Endothelial cell of umbilical vein (primary cell): ENCODE measurements at regions not wholly inside any gene's neighbourhood (a gene's known extent, or its start where the extent isn't known, plus 50 kb on each side); places are given as distances from the start of the nearest gene placed in this dataset.

ENCODE experiments used
- BruUV-seq: library from RNA; stranded (reverse); fragments of 400-500 nt; replicated peaks from 2 replicates; lab custom pipeline; 2021; lab: Mats Ljungman, UMichigan
- CTCF ChIA-PET: fragments of 300-600, 350-600 bp; sonication (Branson Sonifier 250); formaldehyde crosslinking; loops from one replicate; lab custom pipeline; 2021; ENCODE audit warnings: antibody characterized with exemption, inconsistent platforms; lab: Charles Lee
- POLR2A ChIA-PET: fragments of 300-600, 350-600 bp; sonication (Branson Sonifier 250); formaldehyde crosslinking; loops from one replicate; lab custom pipeline; 2021; ENCODE audit warnings: antibody characterized with exemption, inconsistent platforms; lab: Charles Lee
- DNase-seq: peaks from one replicate; pipeline ENCODE4 v3.0.0-alpha.2; 2011; ENCODE audit warnings: low read depth, low spot score
- FAIRE-seq: peaks from 2 replicates; lab custom pipeline; 2011; peaks lifted over from hg19 to GRCh38; lab: Jason Lieb, UNC
- H2AFZ ChIP-seq: 2 replicates; pipeline ENCODE4 v1.6.0; 2012; ENCODE audit warnings: low read depth, low read length, control low read depth, inconsistent platforms
- H3K27ac ChIP-seq: 2 replicates; pipeline ENCODE4 v1.5.1; 2011; ENCODE audit warnings: low read depth, mild to moderate bottlenecking, control low read depth, low read length, moderate library complexity; ENCODE audit not compliant: insufficient read depth
- H3K27me3 ChIP-seq, 2 experiments: 2 replicates each; pipeline versions ENCODE4 v1.6.0 to v1.6.1; 2011; ENCODE audit warnings: low read length in 2 of 2, mixed read lengths in 1 of 2; ENCODE audit not compliant: control insufficient read depth in 2 of 2, insufficient read depth in 2 of 2
- H3K36me3 ChIP-seq, 2 experiments: 2 replicates in 1 of 2; 3 replicates in 1 of 2; pipeline ENCODE4 v1.5.1; 2011; ENCODE audit warnings: low read length in 2 of 2, mild to moderate bottlenecking in 1 of 2, moderate library complexity in 1 of 2; ENCODE audit not compliant: control insufficient read depth in 2 of 2, insufficient read depth in 2 of 2; ENCODE audit errors: extremely low read depth in 1 of 2
- H3K4me1 ChIP-seq: 3 replicates; pipeline ENCODE4 v1.5.1; 2011; ENCODE audit warnings: mild to moderate bottlenecking, low read length; ENCODE audit not compliant: control insufficient read depth, insufficient read depth; ENCODE audit errors: extremely low read depth
- H3K4me2 ChIP-seq: 2 replicates; pipeline ENCODE4 v1.6.1; 2011; ENCODE audit warnings: low read length, control low read depth, mixed read lengths; ENCODE audit not compliant: insufficient read depth
- H3K4me3 ChIP-seq, 3 experiments: fragments of 200-600 bp in 1 of 3; sonication (generic), shearing (Covaris generic) in 1 of 3; replicated peaks in 1 of 3; 2 replicates each; pipeline ENCODE4 v1.5.1; 2011 to 2016; ENCODE audit warnings: control low read depth in 3 of 3, low read length in 3 of 3, mild to moderate bottlenecking in 2 of 3, inconsistent platforms in 1 of 3, low read depth in 1 of 3, moderate library complexity in 1 of 3; ENCODE audit not compliant: insufficient read depth in 1 of 3
- H3K79me2 ChIP-seq: 2 replicates; pipeline ENCODE4 v1.6.0; 2012; ENCODE audit warnings: low read length, inconsistent platforms; ENCODE audit not compliant: control insufficient read depth, insufficient read depth
- H3K9ac ChIP-seq: replicated peaks from 2 replicates; pipeline ENCODE3; 2011; ENCODE audit warnings: low read length, control low read depth; ENCODE audit not compliant: insufficient read depth; ENCODE audit errors: extremely low read depth
- H3K9me1 ChIP-seq: replicated peaks from 3 replicates; pipeline ENCODE4 v1.6.0; 2011; ENCODE audit warnings: mild to moderate bottlenecking, low read length; ENCODE audit not compliant: control insufficient read depth, insufficient read depth; ENCODE audit errors: extremely low read depth
- H3K9me3 ChIP-seq: replicated peaks from 2 replicates; pipeline ENCODE4 v1.5.1; 2012; ENCODE audit warnings: low read length, inconsistent platforms; ENCODE audit not compliant: control insufficient read depth, insufficient read depth
- H4K20me1 ChIP-seq: replicated peaks from 2 replicates; pipeline ENCODE3; 2011; ENCODE audit warnings: mild to moderate bottlenecking, low read length; ENCODE audit not compliant: control insufficient read depth, insufficient read depth; ENCODE audit errors: extremely low read depth
- EZH2 ChIP-seq: IDR thresholded peaks from 2 replicates; pipeline ENCODE4 v1.6.1; 2012; ENCODE audit warnings: borderline replicate concordance, low read depth, mild to moderate bottlenecking, moderate library complexity, low read length, inconsistent platforms; ENCODE audit not compliant: severe bottlenecking
- FOS ChIP-seq: IDR thresholded peaks from 2 replicates; pipeline ENCODE4 v1.6.1; 2011; ENCODE audit warnings: mild to moderate bottlenecking, low read length, moderate library complexity, borderline replicate concordance; ENCODE audit not compliant: insufficient read depth
- GATA2 ChIP-seq: IDR thresholded peaks from 2 replicates; pipeline ENCODE4 v1.7.0; 2011; ENCODE audit warnings: low read depth, mild to moderate bottlenecking, moderate library complexity, mixed read lengths, low read length; ENCODE audit not compliant: insufficient read length, insufficient read depth
- MYC ChIP-seq: IDR thresholded peaks from one replicate; pipeline ENCODE4 v1.6.1; 2011; ENCODE audit warnings: mild to moderate bottlenecking, low read depth, low read length
- POLR2A ChIP-seq: IDR thresholded peaks from 2 replicates; pipeline ENCODE4 v1.6.1; 2012; ENCODE audit warnings: low read depth, mild to moderate bottlenecking, control low read depth, low read length
- POLR2AphosphoS5 ChIP-seq: IDR thresholded peaks from 2 replicates; pipeline ENCODE4 v1.6.1; 2012; ENCODE audit warnings: low read depth, mild to moderate bottlenecking, control low read depth, low read length, moderate library complexity; ENCODE audit not compliant: insufficient read depth
- dilution Hi-C: fragments of 300-500 bp; cut with MboI; formaldehyde crosslinking; loops from one replicate; pipeline ENCODE4 v1.15.0; 2019; ENCODE audit warnings: low sequenced_read_pairs; ENCODE audit not compliant: extremely low pct_ligation_motif_present
- intact Hi-C: fragments of 100-400 bp; cut with micrococcal nuclease; formaldehyde crosslinking; loops from one replicate; pipeline ENCODE4 v1.10.0; 2022
- TF ChIP-seq, protein P1 (sequence below), 2 donors: IDR thresholded peaks; 1 replicate in 1 of 2; 2 replicates in 1 of 2; pipeline ENCODE4 v1.5.1; 2011; ENCODE audit warnings: low read length in 2 of 2, mild to moderate bottlenecking in 2 of 2, moderate library complexity in 2 of 2, control low read depth in 1 of 2, inconsistent platforms in 1 of 2, low read depth in 1 of 2; ENCODE audit not compliant: insufficient read depth in 1 of 2; ENCODE audit errors: extremely low read depth in 1 of 2

DNA sequence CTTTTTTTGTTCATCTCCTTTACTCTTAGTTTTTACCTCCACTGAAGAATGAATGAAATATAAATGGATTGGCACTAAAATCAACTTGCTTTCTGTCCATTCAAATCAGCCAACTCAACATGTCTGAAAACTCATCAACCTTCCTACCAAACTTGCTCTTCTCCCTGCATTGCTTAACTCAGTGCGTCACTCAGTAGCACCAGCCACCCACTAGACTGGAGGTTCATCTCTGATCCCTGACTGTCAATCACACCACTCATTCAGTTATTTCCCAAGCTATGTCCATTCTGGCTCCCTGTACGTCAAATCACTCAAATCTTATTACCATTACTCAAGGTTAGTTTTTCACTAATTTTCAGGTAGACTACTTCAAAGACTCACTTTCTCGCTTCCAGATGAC, 75.2 kb upstream of the RBMS1 start:
- no peak overlapping the region for H3K4me2 ChIP-seq
- H4K20me1 ChIP-seq: no peaks in the 10 kb centered on the region
- H3K9me1 ChIP-seq: no peaks in the 10 kb centered on the region
- no peak overlapping the region for H3K9ac ChIP-seq
- no peak overlapping the region for H3K4me3 ChIP-seq
- H3K36me3 ChIP-seq: no peaks in the 10 kb centered on the region
- intact Hi-C loops (no loop called here), dilution Hi-C loops (no loop called here)
- H3K9me3 ChIP-seq: no peaks in the 10 kb centered on the region
- no peaks in the 10 kb centered on the region for H3K79me2 ChIP-seq
- CTCF ChIA-PET: no interaction called here
- H3K4me1 ChIP-seq: no peaks in the 10 kb centered on the region
- H3K27ac ChIP-seq: no peak overlapping the region
- no peak for TF ChIP-seq FOS
- no peak for TF ChIP-seq MYC
- no peak for TF ChIP-seq GATA2
- TF ChIP-seq POLR2A: no peak
- no peak for TF ChIP-seq EZH2
- TF ChIP-seq, protein P1, sequence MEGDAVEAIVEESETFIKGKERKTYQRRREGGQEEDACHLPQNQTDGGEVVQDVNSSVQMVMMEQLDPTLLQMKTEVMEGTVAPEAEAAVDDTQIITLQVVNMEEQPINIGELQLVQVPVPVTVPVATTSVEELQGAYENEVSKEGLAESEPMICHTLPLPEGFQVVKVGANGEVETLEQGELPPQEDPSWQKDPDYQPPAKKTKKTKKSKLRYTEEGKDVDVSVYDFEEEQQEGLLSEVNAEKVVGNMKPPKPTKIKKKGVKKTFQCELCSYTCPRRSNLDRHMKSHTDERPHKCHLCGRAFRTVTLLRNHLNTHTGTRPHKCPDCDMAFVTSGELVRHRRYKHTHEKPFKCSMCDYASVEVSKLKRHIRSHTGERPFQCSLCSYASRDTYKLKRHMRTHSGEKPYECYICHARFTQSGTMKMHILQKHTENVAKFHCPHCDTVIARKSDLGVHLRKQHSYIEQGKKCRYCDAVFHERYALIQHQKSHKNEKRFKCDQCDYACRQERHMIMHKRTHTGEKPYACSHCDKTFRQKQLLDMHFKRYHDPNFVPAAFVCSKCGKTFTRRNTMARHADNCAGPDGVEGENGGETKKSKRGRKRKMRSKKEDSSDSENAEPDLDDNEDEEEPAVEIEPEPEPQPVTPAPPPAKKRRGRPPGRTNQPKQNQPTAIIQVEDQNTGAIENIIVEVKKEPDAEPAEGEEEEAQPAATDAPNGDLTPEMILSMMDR (IDR thresholded peaks at IDR 0.05; ENCODE audit: extremely low read depth in 1 of 2, insufficient read depth in 1 of 2, low read depth in 1 of 2, low read length in 2 of 2): no peak
- TF ChIP-seq POLR2AphosphoS5: no peak
- H2AFZ ChIP-seq: no peak overlapping the region
- H3K27me3 ChIP-seq: peaks cover 0 to 1% of the 10 kb centered on the region in 2 experiments
- POLR2A ChIA-PET: no interaction called here
- BruUV-seq: no TSS peak
- DNase-seq: no peak
- FAIRE-seq: no peak
